Calu3 (cell line): ENCODE measurements at regions not wholly inside any gene's neighbourhood (a gene's known extent, or its start where the extent isn't known, plus 50 kb on each side); places are given as distances from the start of the nearest gene placed in this dataset.
"Not testable (repeated sequence)": the region's sequence is repeated elsewhere in the genome, so short reads cannot be mapped to it uniquely, and the experiment has no call there.

Source experiments
- BruUV-seq: library from RNA; stranded (reverse); fragments of 400-500 nt; replicated peaks from 2 replicates; lab custom pipeline; 2021; lab: Mats Ljungman, UMichigan
- CTCF ChIA-PET: fragments of 300-600 bp; sonication (Branson Sonifier 250); formaldehyde crosslinking; loops from one replicate; lab custom pipeline; 2022; ENCODE audit warnings: antibody characterized with exemption; lab: Charles Lee
- DNase-seq: peaks from one replicate; pipeline ENCODE4 v3.0.0; 2022
- H3K27ac Mint-ChIP-seq: one replicate; pipeline ENCODE4 v1.8.0; 2022; ENCODE audit warnings: mixed read lengths; ENCODE audit not compliant: unreplicated experiment
- H3K27me3 Mint-ChIP-seq: one replicate; pipeline ENCODE4 v1.8.0; 2022; ENCODE audit warnings: mixed read lengths; ENCODE audit not compliant: unreplicated experiment
- H3K36me3 Mint-ChIP-seq: one replicate; pipeline ENCODE4 v1.8.0; 2022; ENCODE audit warnings: mild to moderate bottlenecking, moderate library complexity, mixed read lengths; ENCODE audit not compliant: insufficient read depth, unreplicated experiment
- H3K4me1 Mint-ChIP-seq: one replicate; pipeline ENCODE4 v1.8.0; 2022; ENCODE audit warnings: mild to moderate bottlenecking, low read depth, mixed read lengths; ENCODE audit not compliant: unreplicated experiment
- H3K4me3 Mint-ChIP-seq: one replicate; pipeline ENCODE4 v1.8.0; 2022; ENCODE audit warnings: mild to moderate bottlenecking, low read depth, moderate library complexity, mixed read lengths; ENCODE audit not compliant: unreplicated experiment
- H3K9me3 Mint-ChIP-seq: one replicate; pipeline ENCODE4 v1.8.0; 2022; ENCODE audit warnings: low read depth, mixed read lengths; ENCODE audit not compliant: unreplicated experiment
- CTCF ChIP-seq: fragments of 200-600 bp; IDR thresholded peaks from one replicate; pipeline ENCODE4 v1.8.0; 2022; ENCODE audit warnings: antibody characterized with exemption; ENCODE audit not compliant: unreplicated experiment
- intact Hi-C: fragments of 100-400 bp; cut with micrococcal nuclease; formaldehyde crosslinking; loops from one replicate; pipeline ENCODE4 v1.10.0; 2022; ENCODE audit not compliant: unreplicated experiment

GRCh38 chr4:126520731-126521130 lies 1112.0 kb upstream of the INTU start:
- CTCF ChIA-PET, result no interaction called here
- Mint-ChIP-seq H3K36me3 (no peaks in the 10 kb centered on the region), H3K27me3 (no peaks in the 10 kb centered on the region), H3K27ac (no peak overlapping the region), H3K4me1 (no peaks in the 10 kb centered on the region), H3K4me3 (no peak overlapping the region), H3K9me3 (peaks cover 3% of the 10 kb centered on the region)
- BruUV-seq, result no TSS peak
- intact Hi-C loops, result no loop called here
- no peak for DNase-seq
- TF ChIP-seq CTCF, result no peak

GRCh38 chr4:126525400-126525799 lies 1107.4 kb upstream of the INTU start:
- H3K27me3 Mint-ChIP-seq, H3K27ac Mint-ChIP-seq, H3K9me3 Mint-ChIP-seq, BruUV-seq, intact Hi-C loops, DNase-seq, H3K4me3 Mint-ChIP-seq, H3K36me3 Mint-ChIP-seq, H3K4me1 Mint-ChIP-seq, CTCF ChIA-PET: not testable (repeated sequence)

- H3K4me1 Mint-ChIP-seq, result no peaks in the 10 kb centered on the region
- H3K4me3 Mint-ChIP-seq, result no peak overlapping the region
- BruUV-seq, result no TSS peak
- CTCF ChIA-PET, result no interaction called here
- H3K36me3 Mint-ChIP-seq, result no peaks in the 10 kb centered on the region
- no peak for TF ChIP-seq CTCF
- no peaks in the 10 kb centered on the region for H3K27me3 Mint-ChIP-seq
- intact Hi-C loops, result no loop called here
- no peak for DNase-seq
- H3K9me3 Mint-ChIP-seq, result peaks cover 3% of the 10 kb centered on the region
- H3K27ac Mint-ChIP-seq, result no peak overlapping the region
These were observed 1106.4 kb upstream of the INTU start for GRCh38 chr4:126526335-126526734.

GRCh38 chr4:126529997-126530396 lies 1102.8 kb upstream of the INTU start:
- no TSS peak for BruUV-seq
- H3K27ac Mint-ChIP-seq, result no peak overlapping the region
- CTCF ChIA-PET, result no interaction called here
- peaks cover 3% of the 10 kb centered on the region for H3K9me3 Mint-ChIP-seq
- H3K27me3 Mint-ChIP-seq, result no peaks in the 10 kb centered on the region
- DNase-seq, result no peak
- no peaks in the 10 kb centered on the region for H3K4me1 Mint-ChIP-seq
- no peak for TF ChIP-seq CTCF
- intact Hi-C loops, result no loop called here
- H3K36me3 Mint-ChIP-seq, result no peaks in the 10 kb centered on the region
- no peak overlapping the region for H3K4me3 Mint-ChIP-seq

GRCh38 chr4:126530996-126531585 lies 1101.7 kb upstream of the INTU start:
- no peak overlapping the region for H3K4me3 Mint-ChIP-seq
- H3K4me1 Mint-ChIP-seq, result no peaks in the 10 kb centered on the region
- CTCF ChIA-PET, result no interaction called here
- BruUV-seq, result no TSS peak
- no peak for DNase-seq
- H3K9me3 Mint-ChIP-seq, result no peaks in the 10 kb centered on the region
- H3K27ac Mint-ChIP-seq, result no peak overlapping the region
- intact Hi-C loops, result no loop called here
- no peaks in the 10 kb centered on the region for H3K27me3 Mint-ChIP-seq
- no peaks in the 10 kb centered on the region for H3K36me3 Mint-ChIP-seq
- no peak for TF ChIP-seq CTCF
